ENCODE measurements at regions not wholly inside any gene's neighbourhood (a gene's known extent, or its start where the extent isn't known, plus 50 kb on each side); places are given as distances from the start of the nearest gene placed in this dataset.
A peak's percentile ranks its signal among the peaks of the same experiment; 100 is the strongest.

DNA sequence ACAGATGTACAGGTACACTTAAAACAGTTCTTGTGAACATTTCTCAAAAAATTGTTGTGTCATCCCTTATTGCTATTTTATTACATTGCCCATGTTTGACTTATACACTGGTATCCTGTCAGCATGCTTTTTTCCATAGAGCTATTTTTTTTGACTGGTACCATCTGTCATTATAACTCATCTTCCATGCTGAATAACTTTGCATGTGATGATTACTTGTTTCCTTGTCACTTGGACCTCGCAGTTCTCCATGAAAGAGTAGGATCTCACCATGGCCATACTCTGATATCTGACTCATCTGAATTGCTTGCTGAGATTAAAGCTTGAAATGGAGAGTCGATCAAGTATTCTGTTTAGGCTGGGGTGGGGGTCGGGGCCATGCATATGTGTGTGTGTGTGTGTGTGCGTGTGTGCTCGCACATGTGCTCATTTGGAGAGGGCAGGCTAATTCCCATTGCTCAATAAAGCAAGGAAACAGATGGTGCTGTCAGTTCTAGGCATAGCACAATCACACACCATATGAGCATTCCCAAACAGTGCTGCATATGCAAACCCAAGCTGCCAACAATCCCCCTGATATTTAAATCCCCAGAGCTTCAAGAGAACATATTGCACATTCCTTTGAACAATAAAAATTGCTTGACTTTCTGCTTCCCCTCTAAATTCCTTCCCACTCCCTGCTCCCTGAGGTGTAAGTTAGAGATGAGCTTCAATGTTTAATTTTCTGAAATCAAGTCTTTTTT lies 62.9 kb downstream of the NHLRC3 start:
- DNase-seq (ENCODE audit: low read depth in 2 of 3, low spot score in 2 of 3), result no peak

DNA sequence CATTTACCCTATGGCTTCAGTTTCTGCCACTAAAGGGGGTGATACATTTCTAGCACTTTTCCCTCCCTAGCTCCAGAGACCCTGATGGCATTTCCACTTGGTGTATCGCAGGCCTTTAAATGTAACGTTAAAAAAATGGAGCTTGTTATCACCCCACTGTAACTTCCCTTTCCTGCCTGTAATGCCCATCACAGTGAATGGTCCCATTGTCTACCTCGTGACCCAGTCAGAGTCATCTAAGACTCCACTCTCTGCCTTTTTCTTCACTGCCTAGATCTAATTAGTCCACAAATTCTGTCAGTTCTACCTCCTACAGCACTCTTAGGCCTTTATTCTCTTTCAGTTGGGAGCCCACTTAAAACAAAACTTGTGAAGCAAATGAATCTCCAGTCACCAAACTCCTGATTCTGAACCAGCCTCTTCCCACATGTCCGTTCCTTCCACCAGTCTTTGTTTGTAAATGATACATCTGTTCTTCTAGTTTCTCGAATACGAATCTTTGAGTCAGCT lies 64.8 kb downstream of the NHLRC3 start:
- no peak for DNase-seq (ENCODE audit: low read depth in 2 of 3, low spot score in 2 of 3)

DNA sequence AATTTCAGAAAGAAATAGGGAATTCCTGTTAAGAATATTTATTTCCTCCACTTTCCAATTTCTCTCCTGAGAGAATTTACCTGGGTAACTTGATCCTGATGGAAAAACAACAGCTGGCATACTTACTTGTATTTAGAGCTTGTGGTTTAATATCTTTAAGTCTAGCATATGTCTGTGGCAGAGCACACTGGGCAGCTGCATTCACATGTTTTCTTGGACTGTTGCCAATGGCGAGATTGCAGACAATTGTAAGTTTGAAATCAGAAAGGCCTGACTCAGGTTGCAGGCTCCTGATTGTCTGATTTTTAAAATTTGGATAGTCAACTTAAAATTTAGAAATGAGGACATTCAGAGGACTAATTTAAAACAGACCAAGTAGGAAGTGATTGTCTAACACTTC lies 66.9 kb downstream of the NHLRC3 start:
- no peak for DNase-seq (ENCODE audit: low read depth in 2 of 3, low spot score in 2 of 3)

DNA sequence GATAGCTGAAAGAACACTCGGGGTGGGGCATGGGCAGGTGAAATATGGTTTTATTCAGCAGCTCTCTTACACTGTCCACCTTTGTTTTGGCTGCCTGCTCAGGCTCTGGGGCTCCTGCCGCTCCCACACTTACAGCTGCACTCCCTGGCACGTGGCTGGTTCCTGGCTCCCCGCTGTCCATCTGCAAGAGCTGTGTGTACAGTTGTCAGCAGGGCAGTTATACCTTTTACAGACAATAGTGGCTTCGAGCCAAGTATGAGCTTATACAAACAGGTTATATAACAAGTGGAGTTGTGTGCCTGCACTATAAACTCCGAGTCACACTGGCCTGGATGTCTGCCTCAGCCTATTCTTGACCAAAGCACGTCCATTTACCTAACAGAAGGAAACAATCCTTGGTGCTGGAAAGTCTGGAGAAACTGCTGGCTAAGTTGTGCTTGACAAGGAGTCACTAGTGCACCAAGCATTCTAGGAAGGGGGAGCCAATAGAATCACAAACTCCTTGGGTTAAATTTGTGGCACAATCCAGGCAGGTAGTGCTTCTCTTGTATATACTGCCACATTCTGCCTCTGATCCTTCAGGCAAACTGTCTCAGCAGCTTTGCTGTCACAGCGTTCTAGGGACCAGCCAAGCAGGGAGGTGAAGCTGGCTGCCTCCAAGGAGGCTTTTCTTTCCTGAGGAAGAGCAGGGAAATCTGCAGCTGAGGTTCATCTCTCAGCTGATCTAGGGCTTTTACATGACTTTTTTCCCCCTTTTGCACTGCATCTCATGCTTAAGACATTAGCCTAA lies 68.2 kb downstream of the NHLRC3 start:
- no peak for DNase-seq (ENCODE audit: low read depth in 2 of 3, low spot score in 2 of 3)

DNA sequence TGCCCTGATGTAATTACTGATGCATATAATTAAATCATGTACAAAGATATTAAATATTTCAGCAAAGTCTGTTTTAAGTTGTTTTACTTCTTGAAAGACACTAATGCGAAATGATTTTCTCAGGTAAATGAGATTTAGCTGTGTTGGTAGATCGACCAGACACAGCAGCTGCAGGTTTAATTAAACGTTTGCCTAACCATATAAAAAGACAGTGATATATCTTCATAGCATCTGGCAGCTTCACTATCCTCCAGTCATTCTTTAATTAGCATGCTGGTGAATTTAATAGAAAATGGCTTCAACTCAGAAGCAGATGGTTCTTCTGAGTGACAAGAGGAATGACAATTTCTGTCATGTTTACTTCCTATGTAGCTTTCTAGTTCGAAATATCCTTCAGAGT lies 69.3 kb downstream of the NHLRC3 start:
- no peak for DNase-seq (ENCODE audit: low read depth in 2 of 3, low spot score in 2 of 3)

DNA sequence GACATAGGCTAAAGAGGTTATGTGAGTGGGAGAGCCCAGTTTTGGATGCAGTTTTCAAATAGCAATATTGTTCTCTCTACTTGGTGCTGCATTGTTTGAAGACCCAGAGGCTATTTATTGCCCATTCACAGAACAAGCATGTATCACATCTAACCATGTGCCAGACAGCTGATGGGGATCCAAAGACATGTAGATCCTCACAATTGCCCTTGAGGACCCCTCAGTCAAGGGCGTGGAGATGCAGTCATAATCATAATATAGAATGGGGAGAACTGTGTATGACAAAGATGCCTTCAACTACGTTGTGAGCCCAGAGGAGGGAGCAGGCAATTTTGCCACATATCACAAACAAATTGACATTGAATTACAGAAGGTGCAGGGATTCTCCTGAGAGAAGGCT lies 70.5 kb downstream of the NHLRC3 start:
- no peak for DNase-seq (ENCODE audit: low read depth in 2 of 3, low spot score in 2 of 3)

DNA sequence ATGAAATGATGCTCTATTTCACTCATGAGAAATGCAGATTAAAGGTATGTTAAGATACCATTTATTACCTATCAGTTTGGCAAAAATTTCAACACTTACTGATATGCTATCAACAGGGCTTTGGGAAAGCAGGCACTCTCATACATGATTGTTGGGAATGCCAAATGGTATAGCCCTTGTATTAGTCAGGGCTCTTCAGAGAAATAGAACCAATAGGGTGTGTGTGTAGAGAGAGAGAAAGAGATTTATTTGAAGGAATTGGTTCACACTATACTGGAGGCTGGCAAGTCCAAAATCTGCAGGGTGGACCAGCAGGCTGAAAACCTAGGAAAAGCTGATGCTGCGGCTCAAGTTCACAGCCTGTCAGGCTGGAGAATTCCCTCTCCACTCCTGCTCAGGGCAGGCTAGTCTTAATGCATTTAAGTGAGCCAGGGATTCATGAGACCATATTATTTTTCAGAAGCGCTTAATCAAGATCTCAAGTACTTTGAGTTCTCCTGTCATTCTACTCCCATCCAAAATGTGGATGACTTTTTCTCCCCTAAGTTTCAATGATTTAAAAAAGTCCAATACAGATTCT lies 72.4 kb downstream of the NHLRC3 start:
- DNase-seq (ENCODE audit: low read depth in 2 of 3, low spot score in 2 of 3), result no peak

DNA sequence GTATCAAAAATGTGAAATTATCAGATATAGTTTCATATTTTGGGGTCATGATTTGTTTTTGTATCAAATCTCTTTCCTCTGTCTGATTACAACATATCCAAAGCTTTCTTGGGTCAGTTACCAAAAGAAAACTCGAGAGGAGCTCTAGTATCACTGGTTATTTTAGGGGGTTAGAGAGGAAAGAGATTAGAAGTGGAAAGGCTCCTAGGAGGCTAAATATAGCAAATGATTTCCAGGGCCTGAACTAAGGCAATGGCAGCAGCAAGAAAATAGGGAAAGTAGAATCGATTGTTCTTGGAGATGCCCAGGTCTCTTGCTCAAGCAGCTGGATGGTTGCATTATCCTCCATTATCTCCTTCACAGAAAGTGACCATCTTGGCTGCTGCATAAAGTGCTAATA lies 72.9 kb downstream of the NHLRC3 start:
- DNase-seq (ENCODE audit: low read depth in 2 of 3, low spot score in 2 of 3), result no peak

DNA sequence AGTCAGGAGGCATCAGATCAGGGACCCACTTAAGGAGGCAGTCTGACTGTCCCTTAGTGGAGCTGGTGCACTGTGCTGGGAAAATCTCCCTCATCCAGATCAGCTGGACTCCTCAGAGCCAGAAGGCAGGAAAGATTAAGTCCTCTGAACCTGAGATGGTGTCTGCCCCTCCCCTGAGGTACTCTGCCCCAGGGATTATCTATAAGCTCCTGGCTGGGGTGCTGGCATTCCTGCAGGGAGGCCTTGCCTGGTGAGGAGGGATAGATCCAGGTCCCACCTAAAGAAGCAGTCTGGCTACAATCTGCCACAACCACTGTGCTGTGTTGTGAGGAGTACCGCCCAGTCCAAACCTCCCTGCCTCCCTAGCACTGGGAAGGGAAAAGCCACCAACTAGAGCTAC lies 81.2 kb downstream of the NHLRC3 start:
- no peak for DNase-seq (ENCODE audit: low read depth in 2 of 3, low spot score in 2 of 3)

DNA sequence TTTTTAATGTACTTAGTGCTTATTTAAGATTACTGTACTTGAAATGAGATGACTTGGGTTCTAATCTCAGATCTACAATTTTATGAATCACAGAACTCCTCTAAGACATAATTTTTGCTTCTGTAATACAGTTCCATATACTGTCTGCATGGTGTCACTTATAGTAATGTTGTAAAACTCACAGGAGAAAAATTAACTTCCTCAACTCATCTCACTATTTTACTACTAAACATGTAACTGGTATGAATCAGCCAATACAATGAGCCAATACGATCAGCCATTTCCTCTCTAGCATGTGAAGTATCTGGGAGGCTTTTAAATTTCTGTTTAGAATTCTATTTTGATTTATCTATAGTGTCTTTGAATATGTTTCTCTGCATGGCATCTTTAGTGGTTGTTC lies 85.3 kb downstream of the NHLRC3 start:
- DNase-seq (ENCODE audit: low read depth in 2 of 3, low spot score in 2 of 3), result no peak

DNA sequence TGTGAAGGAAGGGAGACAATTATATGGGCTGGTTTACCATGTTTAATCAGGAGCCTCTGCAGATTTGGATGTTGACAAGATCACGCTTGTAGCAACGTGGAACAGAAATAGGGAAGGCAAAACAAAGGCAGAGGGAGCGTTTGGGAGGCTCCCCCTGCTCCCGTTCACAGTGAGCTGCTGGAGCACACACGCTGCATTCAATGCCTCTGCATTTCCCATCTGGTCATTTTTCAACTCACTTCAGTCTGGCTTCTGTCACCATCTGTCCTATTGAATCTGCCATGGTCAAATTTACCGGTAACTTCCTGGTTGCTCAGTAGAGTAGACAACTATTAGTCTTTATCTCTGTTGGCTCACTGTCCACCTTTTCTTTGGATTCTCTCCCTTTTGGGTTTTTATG lies 91.0 kb downstream of the NHLRC3 start:
- DNase-seq (ENCODE audit: low read depth in 2 of 3, low spot score in 2 of 3), result no peak

DNA sequence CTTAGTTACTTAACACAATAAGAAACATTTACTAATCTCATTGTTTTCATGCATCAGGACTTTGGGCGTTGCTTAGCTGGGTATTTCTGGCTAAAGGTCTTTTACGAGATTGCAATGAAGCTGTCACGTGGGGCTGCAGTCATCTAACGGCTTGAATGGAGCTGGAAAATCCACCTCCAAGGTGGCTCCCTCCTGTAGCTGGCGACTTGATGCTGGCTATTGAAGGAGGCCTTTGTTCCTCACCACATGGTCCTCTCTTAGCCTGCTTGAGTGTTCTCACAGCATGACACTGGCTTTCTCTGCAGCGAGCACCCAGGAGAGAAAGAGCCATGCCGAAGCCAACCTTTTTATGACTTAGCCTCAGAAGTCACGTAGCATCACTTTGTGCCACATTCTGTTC lies 92.0 kb downstream of the NHLRC3 start:
- DNase-seq (ENCODE audit: low read depth in 2 of 3, low spot score in 2 of 3), result no peak

DNA sequence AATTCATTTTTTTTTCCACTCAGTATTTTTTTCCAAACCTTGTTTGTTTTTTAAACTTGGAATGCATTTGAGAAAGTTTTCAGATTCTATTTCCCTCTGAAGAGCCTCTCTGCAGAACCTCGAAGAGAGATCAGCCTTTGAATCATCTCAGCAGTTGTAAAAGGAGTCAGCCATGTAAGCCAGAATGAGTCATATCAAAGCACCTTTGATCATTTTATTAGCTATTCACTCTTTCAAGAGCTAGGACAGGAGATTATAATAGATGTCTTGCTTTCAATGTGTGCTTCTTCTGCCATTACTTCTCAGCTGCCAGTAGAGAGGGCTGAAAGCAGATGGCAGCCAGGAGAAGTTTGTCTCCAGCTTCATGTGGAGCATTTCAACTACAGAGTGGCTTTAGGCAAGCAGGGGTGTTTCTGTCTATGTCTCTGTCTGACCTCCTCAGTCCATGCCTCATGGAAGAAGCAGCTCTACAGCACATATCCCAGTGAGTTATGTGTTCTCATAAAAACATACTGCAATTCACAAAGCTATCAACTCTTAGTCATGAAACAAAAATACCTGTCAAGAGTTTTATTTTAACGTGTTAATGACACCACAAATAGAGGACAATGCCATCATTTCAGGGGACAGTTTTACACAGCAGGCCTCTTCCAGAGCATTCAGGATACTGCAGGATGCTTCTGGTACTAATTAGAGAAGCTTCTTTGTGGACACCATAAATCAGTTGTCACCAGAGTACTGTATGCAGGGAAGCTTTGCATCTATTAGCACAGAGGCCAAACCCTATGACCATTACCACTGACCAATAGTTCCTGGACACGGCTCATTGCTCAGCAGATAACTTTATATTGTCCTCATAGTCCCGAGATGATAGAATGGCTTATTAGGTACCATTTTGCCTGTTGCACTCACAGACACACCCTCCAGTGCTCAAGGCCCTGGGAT lies 94.3 kb downstream of the NHLRC3 start:
- no peak for DNase-seq (ENCODE audit: low read depth in 2 of 3, low spot score in 2 of 3)

DNA sequence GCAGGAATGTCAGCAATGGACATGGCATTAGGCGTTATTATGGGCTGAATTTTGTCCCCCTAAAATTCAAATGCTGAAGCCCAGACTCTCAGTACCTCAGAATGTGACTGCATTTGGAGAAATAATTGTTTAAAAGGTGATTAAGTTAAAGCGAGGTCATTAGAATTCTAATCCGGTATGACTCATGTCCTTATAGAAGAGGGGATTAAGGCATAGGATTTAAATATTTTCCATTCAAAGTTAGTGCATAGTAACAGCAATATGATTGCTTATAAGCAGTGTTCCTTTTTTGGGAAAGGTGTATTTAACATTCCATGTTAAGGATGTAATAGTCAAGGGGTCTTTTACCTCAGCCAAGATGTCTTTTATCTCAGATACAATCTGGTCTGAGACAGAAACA lies 95.5 kb downstream of the NHLRC3 start:
- no peak for DNase-seq (ENCODE audit: low read depth in 2 of 3, low spot score in 2 of 3)

DNA sequence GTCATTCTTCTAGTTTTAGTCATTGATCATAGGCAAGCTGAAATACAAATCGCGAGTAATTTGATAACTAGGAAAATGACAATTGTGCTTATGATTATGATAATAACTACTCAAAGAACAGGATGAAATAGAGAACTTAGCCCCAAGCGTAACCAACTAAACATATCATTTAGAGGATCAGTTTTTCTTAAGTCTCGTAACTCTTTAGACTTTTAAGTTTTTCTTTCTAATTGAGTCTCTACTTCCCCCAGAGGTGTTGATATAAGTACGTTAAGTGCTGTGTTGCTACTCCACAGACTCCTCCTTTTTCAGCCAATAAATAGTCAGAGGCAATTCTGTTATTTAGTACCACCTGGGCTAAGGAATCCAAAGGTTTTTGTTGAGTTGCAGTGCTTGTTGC lies 96.3 kb downstream of the NHLRC3 start:
- no peak for DNase-seq (ENCODE audit: low read depth in 2 of 3, low spot score in 2 of 3)

DNA sequence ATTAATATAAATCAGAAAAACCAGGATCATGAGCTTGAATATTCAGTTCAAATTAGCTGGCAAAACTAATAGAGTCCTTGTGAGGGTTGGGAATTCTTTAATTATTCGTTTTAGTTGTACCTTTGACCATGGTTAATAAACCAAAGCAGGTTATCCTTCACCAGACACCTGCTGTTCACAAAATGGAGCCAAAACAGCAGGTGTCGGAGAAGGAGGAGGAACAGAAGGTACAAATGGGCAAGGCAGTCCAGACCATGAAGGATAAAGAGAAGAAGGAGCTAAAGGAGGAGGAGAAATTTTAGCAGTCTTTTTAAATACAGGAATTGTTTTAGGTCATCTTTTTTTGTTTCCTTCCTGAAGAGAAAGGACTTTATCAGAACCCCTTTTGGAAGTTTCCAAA lies 106.1 kb downstream of the NHLRC3 start:
- DNase-seq (ENCODE audit: low read depth in 2 of 3, low spot score in 2 of 3), result no peak

DNA sequence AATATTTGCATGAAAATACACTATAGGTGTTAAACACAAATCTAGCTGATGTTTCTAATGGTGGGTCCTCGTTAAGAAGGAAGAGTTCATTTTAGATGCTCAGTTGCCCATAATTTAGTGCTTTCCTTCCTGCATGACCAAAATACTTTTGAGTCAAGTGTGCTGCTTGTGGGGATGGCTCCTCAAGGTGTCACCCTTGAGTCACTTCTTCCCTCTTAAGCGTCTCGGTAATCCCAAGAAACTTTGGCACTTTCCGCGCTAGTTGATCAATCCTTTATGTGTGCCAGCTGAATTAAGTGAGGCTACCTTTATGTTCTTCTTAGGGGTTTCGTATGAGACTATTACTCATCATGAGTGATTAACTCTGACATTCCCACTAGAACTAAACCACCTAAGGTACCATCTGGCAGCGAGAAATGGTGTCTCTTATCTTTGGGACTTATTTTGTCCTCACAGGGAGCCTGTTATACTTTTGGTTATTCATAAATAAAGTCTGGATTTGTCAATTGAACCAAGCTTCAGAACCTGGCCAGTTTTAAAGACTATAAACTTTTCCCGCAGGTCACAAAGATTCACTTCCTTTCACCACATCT lies 106.8 kb downstream of the NHLRC3 start:
- peak in 2 of 3 donors; percentile 15 to 57 for DNase-seq (ENCODE audit: low read depth in 2 of 3, low spot score in 2 of 3)

DNA sequence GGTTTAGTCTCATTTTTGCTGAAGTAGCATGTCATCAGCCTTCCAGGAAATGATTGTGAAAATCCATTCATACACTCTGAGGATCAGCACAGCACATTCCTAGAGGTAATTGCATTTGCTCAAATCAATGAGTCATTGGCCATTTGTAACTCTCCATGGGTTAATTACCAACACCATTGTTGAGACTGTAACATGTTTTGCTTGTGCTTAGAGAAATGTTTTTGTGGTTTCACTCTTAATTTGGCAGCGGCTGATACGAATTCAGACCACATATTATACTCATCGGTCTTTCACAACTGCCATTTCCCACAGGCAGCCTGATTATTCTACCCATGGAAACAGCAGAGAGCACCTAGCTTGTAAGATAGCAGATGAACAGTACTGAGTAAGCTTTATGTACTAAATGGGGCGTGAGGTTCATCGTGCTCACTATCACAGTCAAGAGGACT lies 110.3 kb downstream of the NHLRC3 start:
- DNase-seq (ENCODE audit: low read depth in 2 of 3, low spot score in 2 of 3), result no peak

DNA sequence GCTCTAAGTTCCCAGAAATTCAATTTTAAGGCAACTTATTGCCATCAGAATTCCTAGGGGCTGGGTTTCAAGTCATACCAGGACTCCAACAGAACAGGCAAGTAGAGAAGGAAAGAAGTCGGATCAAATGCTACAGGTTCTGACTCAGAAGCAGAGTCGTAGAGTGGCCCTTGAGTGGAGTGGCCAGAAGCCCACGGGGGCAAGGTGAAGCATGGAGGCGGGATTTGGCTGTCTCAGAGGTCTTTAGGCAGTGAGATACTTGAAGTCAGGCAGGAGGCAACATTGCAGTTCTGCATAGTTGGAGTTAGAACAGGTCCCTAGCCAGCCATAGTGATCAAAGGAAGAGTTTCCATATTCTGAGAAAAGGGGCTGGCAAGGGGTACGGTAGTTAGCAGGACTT lies 111.6 kb downstream of the NHLRC3 start:
- no peak for DNase-seq (ENCODE audit: low read depth in 2 of 3, low spot score in 2 of 3)

DNA sequence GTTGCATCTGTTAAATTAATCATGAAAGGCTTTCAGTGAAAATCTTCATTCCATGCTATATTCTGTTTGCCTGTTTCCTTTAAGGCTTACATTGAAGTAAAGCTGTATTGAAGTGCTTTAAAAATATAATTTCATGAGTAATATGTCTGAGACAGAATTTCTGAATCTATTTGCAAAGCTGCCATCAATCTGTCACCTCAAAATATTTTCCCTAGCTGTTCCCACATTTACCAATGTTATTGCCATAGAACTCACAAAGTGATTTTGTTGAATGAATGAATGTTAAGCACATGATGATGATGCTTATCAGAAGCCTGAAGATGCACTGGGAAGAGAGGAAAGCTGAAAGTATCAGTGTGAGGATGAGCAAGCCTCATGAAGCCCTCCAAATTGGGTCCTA lies 115.8 kb downstream of the NHLRC3 start:
- DNase-seq (ENCODE audit: low read depth in 2 of 3, low spot score in 2 of 3), result no peak
